A549 (cell line): ENCODE measurements at regions not wholly inside any gene's neighbourhood (a gene's known extent, or its start where the extent isn't known, plus 50 kb on each side); places are given as distances from the start of the nearest gene placed in this dataset.

ENCODE experiments used
- ATAC-seq, 2 experiments: fragments of 200-7000 bp in 1 of 2; fragments of >200 bp in 1 of 2; cut with Nextera tagmentation in 1 of 2; cut with Tn5 transposase in 1 of 2; 3 replicates each; pipeline versions ENCODE4 v1.8.0 to v1.9.1; 2018 to 2020; ENCODE audit warnings: mild to moderate bottlenecking in 1 of 2, moderate library complexity in 1 of 2
- CTCF ChIA-PET: fragments of 300-600 bp; sonication (Branson Sonifier 250); formaldehyde crosslinking; extraction: SDS; loops from one replicate; lab custom pipeline; 2021; ENCODE audit warnings: antibody characterized with exemption, inconsistent platforms; lab: Yijun Ruan, JAX
- POLR2A ChIA-PET: fragments of 350-600 bp; formaldehyde crosslinking; extraction: SDS; loops from one replicate; lab custom pipeline; 2021; ENCODE audit warnings: antibody characterized with exemption, inconsistent platforms; lab: Yijun Ruan, JAX
- DNase-seq, 2 experiments: peaks; one replicate each; pipeline versions ENCODE4 v3.0.0 to v3.0.0-alpha.2; 2011 to 2016; ENCODE audit warnings: low read depth in 1 of 2, low spot score in 1 of 2
- FAIRE-seq: peaks from 2 replicates; lab custom pipeline; 2011; peaks lifted over from hg19 to GRCh38; lab: Jason Lieb, UNC
- H3K27ac ChIP-seq, 2 experiments: fragments of >200 bp; sonication (Bioruptor Twin); formaldehyde crosslinking; 3 replicates each; pipeline ENCODE4 v1.5.1; 2016 to 2017
- H3K4me1 ChIP-seq: fragments of >200 bp; sonication (Bioruptor Twin); formaldehyde crosslinking; 3 replicates; pipeline ENCODE4 v1.6.1; 2016
- H3K4me2 ChIP-seq: fragments of >200 bp; sonication (Bioruptor Twin); formaldehyde crosslinking; 3 replicates; pipeline ENCODE4 v1.6.1; 2016
- H3K4me3 ChIP-seq: fragments of >200 bp; sonication (Bioruptor Twin); formaldehyde crosslinking; 3 replicates; pipeline ENCODE4 v1.5.1; 2016
- H3K9me3 ChIP-seq: fragments of >200 bp; sonication (Bioruptor Twin); formaldehyde crosslinking; 3 replicates; pipeline ENCODE4 v1.6.1; 2016
- CBX8 ChIP-seq: fragments of 200-600 bp; sonication (generic); IDR thresholded peaks from 2 replicates; pipeline ENCODE4 v1.6.1; 2016
- CEBPB ChIP-seq, 2 experiments: fragments of >200 bp in 1 of 2; sonication (Bioruptor Twin) in 1 of 2; formaldehyde crosslinking in 1 of 2; IDR thresholded peaks; 2 replicates each; pipeline ENCODE4 v1.6.1; 2012 to 2016
- CTCF ChIP-seq: fragments of >200 bp; sonication (Bioruptor Twin); formaldehyde crosslinking; IDR thresholded peaks from 3 replicates; pipeline ENCODE4 v1.5.1; 2016
- EP300 ChIP-seq, 2 experiments: fragments of >200 bp; sonication (Bioruptor Twin); formaldehyde crosslinking; IDR thresholded peaks; 2 replicates in 1 of 2; 3 replicates in 1 of 2; pipeline ENCODE4 v1.6.1; 2016 to 2017
- FOSL2 ChIP-seq, 2 experiments: fragments of 450-650 bp in 1 of 2; fragments of >200 bp in 1 of 2; sonication (Bioruptor Twin) in 1 of 2; formaldehyde crosslinking; IDR thresholded peaks; 2 replicates each; pipeline versions ENCODE4 v1.5.0 to v1.6.1; 2016 to 2020; ENCODE audit warnings: mild to moderate bottlenecking in 1 of 2, moderate library complexity in 1 of 2
- HES2 ChIP-seq: fragments of >200 bp; sonication (Bioruptor Twin); formaldehyde crosslinking; IDR thresholded peaks from 2 replicates; pipeline ENCODE4 v1.6.1; 2016
- JUN ChIP-seq, 2 experiments: fragments of >200 bp; sonication (Bioruptor Twin); formaldehyde crosslinking; IDR thresholded peaks; 2 replicates in 1 of 2; 3 replicates in 1 of 2; pipeline ENCODE4 v1.6.1; 2016 to 2017
- MAFK ChIP-seq: fragments of 450-650 bp; IDR thresholded peaks from 2 replicates; pipeline ENCODE4 v1.6.1; 2014; ENCODE audit not compliant: partially characterized antibody
- MAX ChIP-seq: IDR thresholded peaks from 2 replicates; pipeline ENCODE4 v1.6.1; 2012
- NFE2L2 ChIP-seq: fragments of 150-350 bp; conservative IDR thresholded peaks from 2 replicates; pipeline ENCODE4 v1.6.1; 2014; ENCODE audit warnings: low read length
- NPAS2 ChIP-seq: fragments of 250-450 bp; sonication (Bioruptor Pico); IDR thresholded peaks from 2 replicates; pipeline ENCODE4 v1.8.0; 2022; ENCODE audit warnings: mild to moderate bottlenecking, moderate library complexity, borderline replicate concordance
- PBX3 ChIP-seq: IDR thresholded peaks from 2 replicates; pipeline ENCODE4 v1.6.1; 2012
- PHF8 ChIP-seq: fragments of 200-600 bp; sonication (generic); IDR thresholded peaks from 2 replicates; pipeline ENCODE4 v1.6.1; 2016; ENCODE audit warnings: low read depth, mild to moderate bottlenecking, antibody characterized with exemption, moderate library complexity, borderline replicate concordance
- POLR2A ChIP-seq: IDR thresholded peaks from 2 replicates; pipeline ENCODE4 v1.6.1; 2012; ENCODE audit warnings: mild to moderate bottlenecking, low read length
- RAD21 ChIP-seq, 2 experiments: fragments of >200 bp in 1 of 2; sonication (Bioruptor Twin) in 1 of 2; formaldehyde crosslinking in 1 of 2; IDR thresholded peaks in 1 of 2; conservative IDR thresholded peaks in 1 of 2; 2 replicates in 1 of 2; 3 replicates in 1 of 2; pipeline ENCODE4 v1.6.1; 2012 to 2018; ENCODE audit warnings: inconsistent platforms in 1 of 2
- REST ChIP-seq: fragments of 200-600 bp; sonication (generic); IDR thresholded peaks from 2 replicates; pipeline ENCODE4 v1.6.1; 2016; ENCODE audit warnings: antibody characterized with exemption, mild to moderate bottlenecking, moderate library complexity
- RNF2 ChIP-seq: fragments of 200-600 bp; sonication (generic); IDR thresholded peaks from 2 replicates; pipeline ENCODE4 v1.6.1; 2016; ENCODE audit warnings: low read depth, mild to moderate bottlenecking, antibody characterized with exemption, moderate library complexity, borderline replicate concordance
- SMC3 ChIP-seq: fragments of >200 bp; sonication (Bioruptor Twin); formaldehyde crosslinking; IDR thresholded peaks from 3 replicates; pipeline ENCODE4 v1.6.1; 2018; ENCODE audit warnings: inconsistent platforms
- SREBF2 ChIP-seq: fragments of 450-650 bp; IDR thresholded peaks from 2 replicates; pipeline ENCODE4 v1.6.1; 2014; ENCODE audit warnings: mild to moderate bottlenecking, moderate library complexity
- USF2 ChIP-seq: fragments of 450-650 bp; IDR thresholded peaks from 2 replicates; pipeline ENCODE4 v1.6.1; 2014; ENCODE audit warnings: antibody characterized with exemption
- WGBS: methylation state at CpG from one replicate; pipeline ENCODE4 v1.1.6; 2017; ENCODE audit errors: missing lambda C conversion rate; 5-methylcytosine and 5-hydroxymethylcytosine counted together

- no peaks in the 10 kb centered on the region for H3K9me3 ChIP-seq
- DNase-seq, result no peak
- CTCF ChIA-PET, result interaction anchor here (1.5 to 3.2 kb wide), 2 partner anchors 9 kb away, joined by 4 to 17 read pairs; no protein-coding TSS in a partner anchor
- POLR2A ChIA-PET, result no interaction called here
- H3K27ac ChIP-seq, result no peak overlapping the region
- 44% methylated on average over 2 of the region's 2 CpGs for WGBS
- ATAC-seq, result no peak
- no peak overlapping the region for H3K4me2 ChIP-seq
- FAIRE-seq, result no peak
- no peaks in the 10 kb centered on the region for H3K4me1 ChIP-seq
- H3K4me3 ChIP-seq, result no peak overlapping the region
- TF ChIP-seq RNF2 (no peak), FOSL2 (IDR thresholded peaks at IDR 0.05) (no peak), FOSL2 (CRISPR knock-in tag; IDR thresholded peaks at IDR 0.05) (no peak), PHF8 (no peak), JUN (IDR thresholded peaks at IDR 0.05) (no peak), MAX (no peak), PBX3 (no peak), MAFK (no peak), NFE2L2 (no peak), EP300 (IDR thresholded peaks at IDR 0.05) (no peak), NPAS2 (CRISPR knock-in tag) (no peak), SREBF2 (no peak), USF2 (no peak), CTCF (no peak), POLR2A (no peak)
Measured at GRCh38 chr14:66069036-66069435, 417.1 kb upstream of the CCDC196 start.

GRCh38 chr14:66069830-66070541 is 416.2 kb upstream of the CCDC196 start:
- FAIRE-seq (no peak), ATAC-seq (no peak), DNase-seq (no peak)

GRCh38 chr14:66070542-66071319 is 415.4 kb upstream of the CCDC196 start:
- WGBS, result 13% methylated on average over 12 of the region's 12 CpGs
- Histone ChIP-seq H3K9me3 (no peaks in the 10 kb centered on the region), H3K4me3 (no peak overlapping the region), H3K27ac (no peak overlapping the region), H3K4me2 (no peak overlapping the region), H3K4me1 (no peaks in the 10 kb centered on the region)
- TF ChIP-seq CTCF (peak; percentile 71), CEBPB (IDR thresholded peaks at IDR 0.05) (no peak), RAD21 (conservative IDR thresholded peaks at IDR 0.05 in 1 of 2, IDR thresholded peaks at IDR 0.05 in 1 of 2) (peak; percentile 68 to 69), SMC3 (peak; percentile 54), REST (no peak), CBX8 (no peak)
- FAIRE-seq (no peak), ATAC-seq (peak; percentile 55 to 90; a peak in 3 of 6 replicates), DNase-seq (peak; percentile 16 to 55)
- ChIA-PET CTCF (interaction anchor here (0.6 to 3.2 kb wide), 18 partner anchors 8 to 907 kb away, joined by 3 to 17 read pairs (median 3); no protein-coding TSS in a partner anchor), POLR2A (no interaction called here)

More at GRCh38 chr14:66069830-66070541, 416.2 kb upstream of the CCDC196 start:
- no peak for TF ChIP-seq HES2
- ChIA-PET POLR2A (no interaction called here), CTCF (interaction anchor here (0.6 to 3.2 kb wide), 14 partner anchors 9 to 906 kb away, joined by 3 to 17 read pairs (median 3); no protein-coding TSS in a partner anchor)
- Histone ChIP-seq H3K4me3 (no peak overlapping the region), H3K9me3 (no peaks in the 10 kb centered on the region), H3K27ac (no peak overlapping the region), H3K4me1 (no peaks in the 10 kb centered on the region), H3K4me2 (no peak overlapping the region)
- 35% methylated on average over 7 of the region's 7 CpGs for WGBS
